Mucosa of gallbladder (tissue), 1 donor: ENCODE measurements at regions not wholly inside any gene's neighbourhood (a gene's known extent, or its start where the extent isn't known, plus 50 kb on each side); places are given as distances from the start of the nearest gene placed in this dataset.

ENCODE experiments used
- DNase-seq: peaks from one replicate; pipeline ENCODE4 v3.0.0-alpha.2; 2020; ENCODE audit warnings: low spot score
- donor health status: DM: no; HTN: no; CAD: no.

- no peak for DNase-seq
Observed at GRCh38 chr7:124423863-124424262, 341.7 kb downstream of the GPR37 start.

- DNase-seq: no peak
Observed at GRCh38 chr7:124422081-124422480, 343.5 kb downstream of the GPR37 start.

- no peak for DNase-seq
Observed at GRCh38 chr7:124420367-124420766, 345.2 kb downstream of the GPR37 start.

- DNase-seq: no peak
Observed at GRCh38 chr7:124413029-124413428, 352.6 kb downstream of the GPR37 start.

GRCh38 chr7:124412531-124412930 is 353.1 kb downstream of the GPR37 start:
- DNase-seq: no peak

- DNase-seq: no peak
Observed at GRCh38 chr7:124411796-124412195, 353.8 kb downstream of the GPR37 start.

- DNase-seq: no peak
Observed at GRCh38 chr7:124403587-124403986, 362.0 kb downstream of the GPR37 start.

- no peak for DNase-seq
Observed at GRCh38 chr7:124403112-124403511, 362.5 kb downstream of the GPR37 start.

GRCh38 chr7:124399941-124400340 is 365.7 kb downstream of the GPR37 start:
- DNase-seq: no peak

GRCh38 chr7:124398937-124399552 is 366.2 kb upstream of the TMEM229A start:
- no peak for DNase-seq

GRCh38 chr7:124397134-124397533 is 364.3 kb upstream of the TMEM229A start:
- no peak for DNase-seq

- no peak for DNase-seq
Observed at GRCh38 chr7:124390301-124390700, 357.4 kb upstream of the TMEM229A start.

GRCh38 chr7:124388751-124389150 is 355.9 kb upstream of the TMEM229A start:
- DNase-seq: no peak

- DNase-seq: no peak
Observed at GRCh38 chr7:124387056-124387455, 354.2 kb upstream of the TMEM229A start.

- DNase-seq: no peak
Observed at GRCh38 chr7:124379296-124379695, 346.4 kb upstream of the TMEM229A start.

GRCh38 chr7:124376111-124376510 is 343.2 kb upstream of the TMEM229A start:
- DNase-seq: no peak

- no peak for DNase-seq
Observed at GRCh38 chr7:124375391-124375790, 342.5 kb upstream of the TMEM229A start.

GRCh38 chr7:124369310-124369709 is 336.4 kb upstream of the TMEM229A start:
- DNase-seq: no peak

- DNase-seq: no peak
Observed at GRCh38 chr7:124366118-124366517, 333.3 kb upstream of the TMEM229A start.

- DNase-seq: no peak
Observed at GRCh38 chr7:124364283-124364682, 331.4 kb upstream of the TMEM229A start.

- DNase-seq: no peak
Observed at GRCh38 chr7:124354201-124354600, 321.3 kb upstream of the TMEM229A start.

GRCh38 chr7:124351950-124352349 is 319.1 kb upstream of the TMEM229A start:
- DNase-seq: no peak

GRCh38 chr7:124349443-124349842 is 316.6 kb upstream of the TMEM229A start:
- DNase-seq: no peak

GRCh38 chr7:124338861-124339260 is 306.0 kb upstream of the TMEM229A start:
- no peak for DNase-seq
